Activated CD8-positive, alpha-beta memory T cell treated with anti-CD3 and anti-CD28 coated beads, Interleukin-2, amount 50 U/mL, for 24 hours (primary cell): ENCODE measurements at regions not wholly inside any gene's neighbourhood (a gene's known extent, or its start where the extent isn't known, plus 50 kb on each side); places are given as distances from the start of the nearest gene placed in this dataset.

Experiments used
- DNase-seq: peaks from one replicate; pipeline ENCODE4 v3.0.0-alpha.2; 2020; ENCODE audit errors: extremely low read depth

- no peak for DNase-seq
Observed at GRCh38 chr2:6728156-6728555, 137.6 kb downstream of the CMPK2 start.

GRCh38 chr2:6730003-6730402 is 135.7 kb downstream of the CMPK2 start:
- no peak for DNase-seq

- DNase-seq, result no peak
Observed at GRCh38 chr2:6730649-6731532, 134.8 kb downstream of the CMPK2 start.

GRCh38 chr2:6739547-6739946 is 126.2 kb downstream of the CMPK2 start:
- DNase-seq, result no peak

- no peak for DNase-seq
Observed at GRCh38 chr2:6741229-6741628, 124.5 kb downstream of the CMPK2 start.

GRCh38 chr2:6744038-6744437 is 121.7 kb downstream of the CMPK2 start:
- DNase-seq, result no peak

- no peak for DNase-seq
Observed at GRCh38 chr2:6747433-6747832, 118.3 kb downstream of the CMPK2 start.

- DNase-seq, result no peak
Observed at GRCh38 chr2:6748406-6749067, 117.2 kb downstream of the CMPK2 start.

- no peak for DNase-seq
Observed at GRCh38 chr2:6749962-6750361, 115.7 kb downstream of the CMPK2 start.

GRCh38 chr2:6750411-6751158 is 115.1 kb downstream of the CMPK2 start:
- no peak for DNase-seq

GRCh38 chr2:6754419-6754818 is 111.3 kb downstream of the CMPK2 start:
- DNase-seq, result no peak

GRCh38 chr2:6755456-6755855 is 110.3 kb downstream of the CMPK2 start:
- DNase-seq, result no peak

GRCh38 chr2:6757215-6757614 is 108.5 kb downstream of the CMPK2 start:
- DNase-seq, result no peak

GRCh38 chr2:6759689-6760088 is 106.0 kb downstream of the CMPK2 start:
- DNase-seq, result no peak

- no peak for DNase-seq
Observed at GRCh38 chr2:6760132-6760531, 105.6 kb downstream of the CMPK2 start.

- DNase-seq, result no peak
Observed at GRCh38 chr2:6764968-6765723, 100.6 kb downstream of the CMPK2 start.

GRCh38 chr2:6769346-6769745 is 96.4 kb downstream of the CMPK2 start:
- DNase-seq, result no peak

GRCh38 chr2:6770006-6770405 is 95.7 kb downstream of the CMPK2 start:
- no peak for DNase-seq

GRCh38 chr2:6771634-6772611 is 93.8 kb downstream of the CMPK2 start:
- no peak for DNase-seq

- DNase-seq, result peak; percentile 24
Observed at GRCh38 chr2:6773007-6773693, 92.6 kb downstream of the CMPK2 start.
